PC-3 (cell line): ENCODE measurements at regions not wholly inside any gene's neighbourhood (a gene's known extent, or its start where the extent isn't known, plus 50 kb on each side); places are given as distances from the start of the nearest gene placed in this dataset.

Source experiments
- ATAC-seq: fragments of 200-7000 bp; cut with Tn5 transposase; 2 replicates; pipeline ENCODE4 v1.9.1; 2020; ENCODE audit warnings: mild to moderate bottlenecking, moderate library complexity
- BruUV-seq: library from RNA; stranded (reverse); fragments of 400-500 nt; replicated peaks from 2 replicates; lab custom pipeline; 2021; lab: Mats Ljungman, UMichigan
- CTCF ChIA-PET: fragments of 300-600 bp; sonication (Branson Sonifier 250); formaldehyde crosslinking; loops from one replicate; lab custom pipeline; 2022; ENCODE audit warnings: antibody characterized with exemption; lab: Charles Lee
- POLR2A ChIA-PET: fragments of 300-600 bp; sonication (Branson Sonifier 250); formaldehyde crosslinking; loops from one replicate; lab custom pipeline; 2022; ENCODE audit warnings: antibody characterized with exemption; ENCODE audit not compliant: unreplicated experiment; lab: Charles Lee
- DNase-seq: peaks from one replicate; pipeline ENCODE4 v3.0.0-alpha.2; 2015
- H2AFZ ChIP-seq: fragments of 300-600 bp; sonication (generic); 2 replicates; pipeline ENCODE4 v1.6.0; 2016; ENCODE audit warnings: antibody characterized with exemption, low read length
- H3F3A ChIP-seq: fragments of 300-600 bp; sonication (generic); one replicate; pipeline ENCODE4 v1.6.0; 2017; ENCODE audit warnings: antibody characterized with exemption, low read length, control low read depth, mild to moderate bottlenecking; ENCODE audit not compliant: unreplicated experiment
- H3K27ac ChIP-seq: fragments of 300-600 bp; sonication (generic); 2 replicates; pipeline ENCODE4 v1.5.1; 2016; ENCODE audit warnings: mild to moderate bottlenecking, low read length
- H3K27me3 ChIP-seq: fragments of 300-600 bp; sonication (generic); 2 replicates; pipeline ENCODE4 v1.6.1; 2016; ENCODE audit warnings: low read length, mixed read lengths
- H3K36me3 ChIP-seq: fragments of 300-600 bp; sonication (generic); 2 replicates; pipeline ENCODE4 v1.6.1; 2016; ENCODE audit warnings: low read depth, mixed run types, low read length, mixed read lengths
- H3K4me1 ChIP-seq: fragments of 300-600 bp; sonication (generic); 2 replicates; pipeline ENCODE4 v1.5.1; 2016; ENCODE audit warnings: low read length; ENCODE audit not compliant: insufficient read depth
- H3K4me2 ChIP-seq: fragments of 300-600 bp; sonication (generic); 2 replicates; pipeline ENCODE4 v1.6.0; 2016; ENCODE audit warnings: low read length
- H3K4me3 ChIP-seq: fragments of 300-600 bp; sonication (generic); 2 replicates; pipeline ENCODE4 v1.5.1; 2016; ENCODE audit warnings: mild to moderate bottlenecking, low read length, mixed read lengths
- H3K79me2 ChIP-seq: fragments of 300-600 bp; sonication (generic); 2 replicates; pipeline ENCODE4 v1.6.1; 2017; ENCODE audit warnings: low read length, mixed read lengths
- H3K9ac ChIP-seq: fragments of 300-600 bp; sonication (generic); 2 replicates; pipeline ENCODE4 v1.6.0; 2016; ENCODE audit warnings: mild to moderate bottlenecking, low read length
- H3K9me2 ChIP-seq: fragments of 300-600 bp; sonication (generic); replicated peaks from 2 replicates; pipeline ENCODE4 v1.6.1; 2016; ENCODE audit warnings: mixed run types, low read length, mixed read lengths
- H3K9me3 ChIP-seq: fragments of 300-600 bp; sonication (generic); 2 replicates; pipeline ENCODE4 v1.6.1; 2016; ENCODE audit warnings: low read length, mixed read lengths
- H4K20me1 ChIP-seq: fragments of 300-600 bp; sonication (generic); 2 replicates; pipeline ENCODE4 v1.6.1; 2016; ENCODE audit warnings: low read length, mixed read lengths
- EZH2 ChIP-seq: fragments of 300-600 bp; sonication (generic); IDR thresholded peaks from one replicate; pipeline ENCODE4 v1.6.1; 2017; ENCODE audit warnings: antibody characterized with exemption, mild to moderate bottlenecking, low read length; ENCODE audit not compliant: unreplicated experiment
- EZH2phosphoT487 ChIP-seq: fragments of 300-600 bp; sonication (generic); IDR thresholded peaks from 2 replicates; pipeline ENCODE4 v1.6.1; 2018; ENCODE audit warnings: mild to moderate bottlenecking, antibody characterized with exemption, low read length, borderline replicate concordance
- intact Hi-C: fragments of 100-400 bp; cut with micrococcal nuclease; formaldehyde crosslinking; loops from 2 replicates; pipeline ENCODE4 v1.9.0; 2023
- TF ChIP-seq, protein P1 (sequence below): fragments of 300-600 bp; sonication (generic); conservative IDR thresholded peaks from 2 replicates; pipeline ENCODE4 v1.5.1; 2017; ENCODE audit warnings: antibody characterized with exemption, low read depth, mild to moderate bottlenecking, low read length

DNA sequence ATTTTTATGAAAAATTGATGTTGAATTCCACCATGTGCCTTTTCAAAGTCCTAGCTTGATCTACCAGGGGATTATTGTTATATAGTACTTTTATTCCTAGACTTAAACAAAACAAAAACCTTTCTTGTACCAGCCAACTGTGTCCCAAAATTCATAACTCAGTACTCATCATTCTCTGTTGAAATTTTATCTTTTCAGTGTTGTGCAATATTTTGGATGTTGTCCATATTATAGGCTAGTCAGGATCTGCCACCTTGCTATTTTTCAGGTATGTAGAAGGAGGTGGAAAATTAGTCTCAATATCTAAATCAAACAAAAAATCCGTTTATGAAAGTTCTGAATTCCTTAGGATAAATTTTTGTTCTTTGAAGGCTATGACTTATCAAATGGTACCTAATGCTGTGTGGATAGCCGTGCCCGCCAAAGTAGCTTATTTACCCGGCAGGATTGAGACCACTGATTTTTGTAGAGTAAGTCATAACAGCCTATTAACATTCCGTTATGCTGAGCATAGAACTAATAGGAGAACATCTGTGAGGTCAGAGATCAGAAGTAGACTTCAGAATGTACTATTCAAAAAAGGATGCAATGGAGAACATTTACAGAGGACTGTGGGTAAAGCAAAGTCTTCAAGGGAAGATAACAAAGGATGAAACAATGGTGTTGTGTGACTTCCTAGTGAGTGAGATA is 304.7 kb downstream of the SOX4 start:
- Histone ChIP-seq H3K9me2 (no peaks in the 10 kb centered on the region), H3K4me2 (no peak overlapping the region), H3K27ac (no peak overlapping the region), H3K36me3 (no peaks in the 10 kb centered on the region), H3K4me3 (no peak overlapping the region), H2AFZ (no peak overlapping the region), H3K27me3 (no peaks in the 10 kb centered on the region), H3K79me2 (no peaks in the 10 kb centered on the region), H3F3A (no peaks in the 10 kb centered on the region), H4K20me1 (no peaks in the 10 kb centered on the region), H3K4me1 (peaks cover 25% of the 10 kb centered on the region), H3K9me3 (no peaks in the 10 kb centered on the region), H3K9ac (no peak overlapping the region)
- BruUV-seq, result no TSS peak
- intact Hi-C loops, result no loop called here
- ATAC-seq (no peak), DNase-seq (peak; percentile 68)
- TF ChIP-seq, protein P1, sequence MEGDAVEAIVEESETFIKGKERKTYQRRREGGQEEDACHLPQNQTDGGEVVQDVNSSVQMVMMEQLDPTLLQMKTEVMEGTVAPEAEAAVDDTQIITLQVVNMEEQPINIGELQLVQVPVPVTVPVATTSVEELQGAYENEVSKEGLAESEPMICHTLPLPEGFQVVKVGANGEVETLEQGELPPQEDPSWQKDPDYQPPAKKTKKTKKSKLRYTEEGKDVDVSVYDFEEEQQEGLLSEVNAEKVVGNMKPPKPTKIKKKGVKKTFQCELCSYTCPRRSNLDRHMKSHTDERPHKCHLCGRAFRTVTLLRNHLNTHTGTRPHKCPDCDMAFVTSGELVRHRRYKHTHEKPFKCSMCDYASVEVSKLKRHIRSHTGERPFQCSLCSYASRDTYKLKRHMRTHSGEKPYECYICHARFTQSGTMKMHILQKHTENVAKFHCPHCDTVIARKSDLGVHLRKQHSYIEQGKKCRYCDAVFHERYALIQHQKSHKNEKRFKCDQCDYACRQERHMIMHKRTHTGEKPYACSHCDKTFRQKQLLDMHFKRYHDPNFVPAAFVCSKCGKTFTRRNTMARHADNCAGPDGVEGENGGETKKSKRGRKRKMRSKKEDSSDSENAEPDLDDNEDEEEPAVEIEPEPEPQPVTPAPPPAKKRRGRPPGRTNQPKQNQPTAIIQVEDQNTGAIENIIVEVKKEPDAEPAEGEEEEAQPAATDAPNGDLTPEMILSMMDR, result no peak
- no peak for TF ChIP-seq EZH2
- no peak for TF ChIP-seq EZH2phosphoT487
- ChIA-PET CTCF (no interaction called here), POLR2A (no interaction called here)

DNA sequence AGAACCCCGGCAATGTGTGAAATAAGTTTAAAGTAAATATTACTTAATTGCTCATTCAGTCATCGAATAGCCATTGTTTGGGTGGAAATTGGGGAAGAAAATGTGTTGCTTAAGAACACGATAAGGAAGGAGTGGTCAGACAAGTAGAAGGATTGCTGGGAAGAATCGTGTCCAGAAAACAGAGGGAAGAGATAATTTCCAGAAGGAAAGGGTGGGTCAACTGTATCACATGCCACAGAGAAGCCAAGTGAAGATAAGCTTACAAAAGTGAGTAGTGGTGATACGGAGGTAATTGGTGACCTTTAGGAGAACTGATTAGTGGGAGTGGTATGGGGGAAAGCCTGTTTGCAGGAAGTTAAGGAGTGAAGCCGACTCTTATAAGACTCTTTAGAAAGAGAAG is 306.2 kb downstream of the SOX4 start:
- Histone ChIP-seq H3K27me3 (no peaks in the 10 kb centered on the region), H3K4me3 (no peak overlapping the region), H3K4me2 (no peak overlapping the region), H4K20me1 (no peaks in the 10 kb centered on the region), H3K79me2 (no peaks in the 10 kb centered on the region), H3K9ac (no peak overlapping the region), H2AFZ (no peak overlapping the region), H3F3A (no peaks in the 10 kb centered on the region), H3K4me1 (peaks cover 14% of the 10 kb centered on the region), H3K9me2 (no peaks in the 10 kb centered on the region), H3K27ac (no peak overlapping the region), H3K9me3 (no peaks in the 10 kb centered on the region), H3K36me3 (no peaks in the 10 kb centered on the region)
- CTCF ChIA-PET, result no interaction called here
- TF ChIP-seq, protein P1, result no peak
- TF ChIP-seq EZH2phosphoT487 (no peak), EZH2 (no peak)
- no peak for ATAC-seq
- POLR2A ChIA-PET, result no interaction called here
- no TSS peak for BruUV-seq
- intact Hi-C loops, result loop anchor here (10.0 kb wide), 2 partner anchors 155 to 215 kb away; no protein-coding TSS in a partner anchor
- DNase-seq, result no peak

GRCh38 chr6:21900730-21901129 is 307.2 kb downstream of the SOX4 start:
- Histone ChIP-seq H3K4me2 (peak overlapping the region; percentile 37; the same call in 1 of the 2 replicates), H3K27ac (peak overlapping the region; percentile 37), H3K9ac (no peak overlapping the region), H4K20me1 (no peaks in the 10 kb centered on the region), H3K4me3 (no peak overlapping the region), H3K79me2 (no peaks in the 10 kb centered on the region), H3F3A (no peaks in the 10 kb centered on the region), H3K36me3 (no peaks in the 10 kb centered on the region), H2AFZ (no peak overlapping the region), H3K4me1 (peaks cover 14% of the 10 kb centered on the region), H3K27me3 (no peaks in the 10 kb centered on the region), H3K9me3 (no peaks in the 10 kb centered on the region), H3K9me2 (no peaks in the 10 kb centered on the region)
- peak; percentile 89 for DNase-seq
- ATAC-seq, result peak; percentile 99
- POLR2A ChIA-PET, result no interaction called here
- CTCF ChIA-PET, result interaction anchor here (0.5 to 0.6 kb wide), 2 partner anchors 48 to 304 kb away, joined by 3 read pairs; no protein-coding TSS in a partner anchor
- TF ChIP-seq, protein P1, result no peak
- TF ChIP-seq EZH2 (no peak), EZH2phosphoT487 (no peak)
- BruUV-seq, result no TSS peak
- intact Hi-C loops, result loop anchor here (10.0 kb wide), 2 partner anchors 156 to 214 kb away; no protein-coding TSS in a partner anchor
